Endothelial cell of umbilical vein (primary cell): ENCODE measurements at regions not wholly inside any gene's neighbourhood (a gene's known extent, or its start where the extent isn't known, plus 50 kb on each side); places are given as distances from the start of the nearest gene placed in this dataset.

Source experiments
- BruUV-seq: library from RNA; stranded (reverse); fragments of 400-500 nt; replicated peaks from 2 replicates; lab custom pipeline; 2021; lab: Mats Ljungman, UMichigan
- CTCF ChIA-PET: fragments of 300-600, 350-600 bp; sonication (Branson Sonifier 250); formaldehyde crosslinking; loops from one replicate; lab custom pipeline; 2021; ENCODE audit warnings: antibody characterized with exemption, inconsistent platforms; lab: Charles Lee
- POLR2A ChIA-PET: fragments of 300-600, 350-600 bp; sonication (Branson Sonifier 250); formaldehyde crosslinking; loops from one replicate; lab custom pipeline; 2021; ENCODE audit warnings: antibody characterized with exemption, inconsistent platforms; lab: Charles Lee
- DNase-seq: peaks from one replicate; pipeline ENCODE4 v3.0.0-alpha.2; 2011; ENCODE audit warnings: low read depth, low spot score
- FAIRE-seq: peaks from 2 replicates; lab custom pipeline; 2011; peaks lifted over from hg19 to GRCh38; lab: Jason Lieb, UNC
- H2AFZ ChIP-seq: 2 replicates; pipeline ENCODE4 v1.6.0; 2012; ENCODE audit warnings: low read depth, low read length, control low read depth, inconsistent platforms
- H3K27ac ChIP-seq: 2 replicates; pipeline ENCODE4 v1.5.1; 2011; ENCODE audit warnings: low read depth, mild to moderate bottlenecking, control low read depth, low read length, moderate library complexity; ENCODE audit not compliant: insufficient read depth
- H3K27me3 ChIP-seq, 2 experiments: 2 replicates each; pipeline versions ENCODE4 v1.6.0 to v1.6.1; 2011; ENCODE audit warnings: low read length in 2 of 2, mixed read lengths in 1 of 2; ENCODE audit not compliant: control insufficient read depth in 2 of 2, insufficient read depth in 2 of 2
- H3K36me3 ChIP-seq, 2 experiments: 2 replicates in 1 of 2; 3 replicates in 1 of 2; pipeline ENCODE4 v1.5.1; 2011; ENCODE audit warnings: low read length in 2 of 2, mild to moderate bottlenecking in 1 of 2, moderate library complexity in 1 of 2; ENCODE audit not compliant: control insufficient read depth in 2 of 2, insufficient read depth in 2 of 2; ENCODE audit errors: extremely low read depth in 1 of 2
- H3K4me1 ChIP-seq: 3 replicates; pipeline ENCODE4 v1.5.1; 2011; ENCODE audit warnings: mild to moderate bottlenecking, low read length; ENCODE audit not compliant: control insufficient read depth, insufficient read depth; ENCODE audit errors: extremely low read depth
- H3K4me2 ChIP-seq: 2 replicates; pipeline ENCODE4 v1.6.1; 2011; ENCODE audit warnings: low read length, control low read depth, mixed read lengths; ENCODE audit not compliant: insufficient read depth
- H3K4me3 ChIP-seq, 3 experiments: fragments of 200-600 bp in 1 of 3; sonication (generic), shearing (Covaris generic) in 1 of 3; replicated peaks in 1 of 3; 2 replicates each; pipeline ENCODE4 v1.5.1; 2011 to 2016; ENCODE audit warnings: control low read depth in 3 of 3, low read length in 3 of 3, mild to moderate bottlenecking in 2 of 3, inconsistent platforms in 1 of 3, low read depth in 1 of 3, moderate library complexity in 1 of 3; ENCODE audit not compliant: insufficient read depth in 1 of 3
- H3K79me2 ChIP-seq: 2 replicates; pipeline ENCODE4 v1.6.0; 2012; ENCODE audit warnings: low read length, inconsistent platforms; ENCODE audit not compliant: control insufficient read depth, insufficient read depth
- H3K9ac ChIP-seq: replicated peaks from 2 replicates; pipeline ENCODE3; 2011; ENCODE audit warnings: low read length, control low read depth; ENCODE audit not compliant: insufficient read depth; ENCODE audit errors: extremely low read depth
- H3K9me1 ChIP-seq: replicated peaks from 3 replicates; pipeline ENCODE4 v1.6.0; 2011; ENCODE audit warnings: mild to moderate bottlenecking, low read length; ENCODE audit not compliant: control insufficient read depth, insufficient read depth; ENCODE audit errors: extremely low read depth
- H3K9me3 ChIP-seq: replicated peaks from 2 replicates; pipeline ENCODE4 v1.5.1; 2012; ENCODE audit warnings: low read length, inconsistent platforms; ENCODE audit not compliant: control insufficient read depth, insufficient read depth
- H4K20me1 ChIP-seq: replicated peaks from 2 replicates; pipeline ENCODE3; 2011; ENCODE audit warnings: mild to moderate bottlenecking, low read length; ENCODE audit not compliant: control insufficient read depth, insufficient read depth; ENCODE audit errors: extremely low read depth
- EZH2 ChIP-seq: IDR thresholded peaks from 2 replicates; pipeline ENCODE4 v1.6.1; 2012; ENCODE audit warnings: borderline replicate concordance, low read depth, mild to moderate bottlenecking, moderate library complexity, low read length, inconsistent platforms; ENCODE audit not compliant: severe bottlenecking
- FOS ChIP-seq: IDR thresholded peaks from 2 replicates; pipeline ENCODE4 v1.6.1; 2011; ENCODE audit warnings: mild to moderate bottlenecking, low read length, moderate library complexity, borderline replicate concordance; ENCODE audit not compliant: insufficient read depth
- GATA2 ChIP-seq: IDR thresholded peaks from 2 replicates; pipeline ENCODE4 v1.7.0; 2011; ENCODE audit warnings: low read depth, mild to moderate bottlenecking, moderate library complexity, mixed read lengths, low read length; ENCODE audit not compliant: insufficient read length, insufficient read depth
- JUN ChIP-seq: IDR thresholded peaks from 2 replicates; pipeline ENCODE4 v1.6.1; 2011; ENCODE audit warnings: borderline replicate concordance, low read depth; ENCODE audit not compliant: insufficient read length, insufficient read depth
- MAX ChIP-seq: IDR thresholded peaks from 2 replicates; pipeline ENCODE4 v1.6.1; 2011; ENCODE audit not compliant: insufficient read depth, insufficient read length
- MYC ChIP-seq: IDR thresholded peaks from one replicate; pipeline ENCODE4 v1.6.1; 2011; ENCODE audit warnings: mild to moderate bottlenecking, low read depth, low read length
- POLR2A ChIP-seq: IDR thresholded peaks from 2 replicates; pipeline ENCODE4 v1.6.1; 2012; ENCODE audit warnings: low read depth, mild to moderate bottlenecking, control low read depth, low read length
- POLR2AphosphoS5 ChIP-seq: IDR thresholded peaks from 2 replicates; pipeline ENCODE4 v1.6.1; 2012; ENCODE audit warnings: low read depth, mild to moderate bottlenecking, control low read depth, low read length, moderate library complexity; ENCODE audit not compliant: insufficient read depth
- dilution Hi-C: fragments of 300-500 bp; cut with MboI; formaldehyde crosslinking; loops from one replicate; pipeline ENCODE4 v1.15.0; 2019; ENCODE audit warnings: low sequenced_read_pairs; ENCODE audit not compliant: extremely low pct_ligation_motif_present
- intact Hi-C: fragments of 100-400 bp; cut with micrococcal nuclease; formaldehyde crosslinking; loops from one replicate; pipeline ENCODE4 v1.10.0; 2022
- TF ChIP-seq, protein P1 (sequence below), 2 donors: IDR thresholded peaks; 1 replicate in 1 of 2; 2 replicates in 1 of 2; pipeline ENCODE4 v1.5.1; 2011; ENCODE audit warnings: low read length in 2 of 2, mild to moderate bottlenecking in 2 of 2, moderate library complexity in 2 of 2, control low read depth in 1 of 2, inconsistent platforms in 1 of 2, low read depth in 1 of 2; ENCODE audit not compliant: insufficient read depth in 1 of 2; ENCODE audit errors: extremely low read depth in 1 of 2

DNA sequence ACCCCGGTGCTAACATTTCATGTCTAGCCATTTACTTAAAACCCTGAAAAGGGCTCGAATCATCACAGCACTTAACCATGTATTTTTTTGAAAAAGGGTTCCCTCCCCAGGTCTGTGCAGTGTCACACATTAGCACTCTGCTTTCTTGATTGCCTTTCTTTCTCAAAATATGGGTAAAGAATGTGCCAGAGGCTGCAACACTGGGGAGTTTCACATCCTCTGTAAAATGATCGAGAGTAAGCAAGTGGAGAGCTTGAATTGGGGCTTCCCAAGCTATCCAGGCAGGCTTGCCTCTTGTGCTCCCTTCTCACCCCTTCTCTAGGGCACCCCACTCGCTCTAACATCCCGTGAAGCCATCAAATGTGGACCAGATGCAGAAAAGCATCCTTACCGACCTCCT is 177.0 kb upstream of the CCDC68 start:
- DNase-seq (no peak), FAIRE-seq (no peak)
- dilution Hi-C loops (no loop called here), intact Hi-C loops (no loop called here)
- BruUV-seq: no TSS peak
- H3K4me3 ChIP-seq: no peak overlapping the region
- H3K9me3 ChIP-seq: no peaks in the 10 kb centered on the region
- H3K27ac ChIP-seq: no peak overlapping the region
- H3K9ac ChIP-seq: no peak overlapping the region
- no peaks in the 10 kb centered on the region for H3K36me3 ChIP-seq
- peaks cover 0 to 2% of the 10 kb centered on the region in 2 experiments for H3K27me3 ChIP-seq
- TF ChIP-seq POLR2AphosphoS5: no peak
- no peak for TF ChIP-seq MYC
- no peak for TF ChIP-seq GATA2
- no peak for TF ChIP-seq JUN
- TF ChIP-seq FOS: no peak
- POLR2A ChIA-PET: no interaction called here
- no peak overlapping the region for H3K4me2 ChIP-seq
- H4K20me1 ChIP-seq: no peaks in the 10 kb centered on the region
- CTCF ChIA-PET: interaction anchor here (0.7 kb wide), 1 partner anchor 39 kb away, joined by 3 read pairs; no protein-coding TSS in a partner anchor
- H3K79me2 ChIP-seq: no peaks in the 10 kb centered on the region
- H3K4me1 ChIP-seq: peaks cover 8% of the 10 kb centered on the region
- no peaks in the 10 kb centered on the region for H3K9me1 ChIP-seq
- no peak overlapping the region for H2AFZ ChIP-seq

GRCh38 chr18:55133378-55133777 is 174.1 kb upstream of the CCDC68 start:
- intact Hi-C loops (no loop called here), dilution Hi-C loops (no loop called here)

More at GRCh38 chr18:55133378-55133777, 174.1 kb upstream of the CCDC68 start:
- Histone ChIP-seq H3K9ac (no peak overlapping the region), H3K27me3 (peaks cover 0 to 2% of the 10 kb centered on the region in 2 experiments), H4K20me1 (no peaks in the 10 kb centered on the region), H2AFZ (no peak overlapping the region), H3K36me3 (no peaks in the 10 kb centered on the region), H3K9me3 (no peaks in the 10 kb centered on the region), H3K4me2 (no peak overlapping the region), H3K4me3 (no peak overlapping the region), H3K27ac (no peak overlapping the region), H3K9me1 (no peaks in the 10 kb centered on the region), H3K79me2 (no peaks in the 10 kb centered on the region), H3K4me1 (peaks cover 8% of the 10 kb centered on the region)
- TF ChIP-seq, protein P1, sequence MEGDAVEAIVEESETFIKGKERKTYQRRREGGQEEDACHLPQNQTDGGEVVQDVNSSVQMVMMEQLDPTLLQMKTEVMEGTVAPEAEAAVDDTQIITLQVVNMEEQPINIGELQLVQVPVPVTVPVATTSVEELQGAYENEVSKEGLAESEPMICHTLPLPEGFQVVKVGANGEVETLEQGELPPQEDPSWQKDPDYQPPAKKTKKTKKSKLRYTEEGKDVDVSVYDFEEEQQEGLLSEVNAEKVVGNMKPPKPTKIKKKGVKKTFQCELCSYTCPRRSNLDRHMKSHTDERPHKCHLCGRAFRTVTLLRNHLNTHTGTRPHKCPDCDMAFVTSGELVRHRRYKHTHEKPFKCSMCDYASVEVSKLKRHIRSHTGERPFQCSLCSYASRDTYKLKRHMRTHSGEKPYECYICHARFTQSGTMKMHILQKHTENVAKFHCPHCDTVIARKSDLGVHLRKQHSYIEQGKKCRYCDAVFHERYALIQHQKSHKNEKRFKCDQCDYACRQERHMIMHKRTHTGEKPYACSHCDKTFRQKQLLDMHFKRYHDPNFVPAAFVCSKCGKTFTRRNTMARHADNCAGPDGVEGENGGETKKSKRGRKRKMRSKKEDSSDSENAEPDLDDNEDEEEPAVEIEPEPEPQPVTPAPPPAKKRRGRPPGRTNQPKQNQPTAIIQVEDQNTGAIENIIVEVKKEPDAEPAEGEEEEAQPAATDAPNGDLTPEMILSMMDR (IDR thresholded peaks at IDR 0.05; ENCODE audit: extremely low read depth in 1 of 2, insufficient read depth in 1 of 2, low read depth in 1 of 2, low read length in 2 of 2): no peak
- TF ChIP-seq POLR2AphosphoS5 (no peak), MYC (no peak), POLR2A (no peak), GATA2 (no peak), FOS (no peak), MAX (no peak), JUN (no peak), EZH2 (no peak)
- no TSS peak for BruUV-seq
- ChIA-PET POLR2A (no interaction called here), CTCF (no interaction called here)
- DNase-seq (no peak), FAIRE-seq (no peak)
